ENCODE measurements at regions not wholly inside any gene's neighbourhood (a gene's known extent, or its start where the extent isn't known, plus 50 kb on each side); places are given as distances from the start of the nearest gene placed in this dataset.
A peak's percentile ranks its signal among the peaks of the same experiment; 100 is the strongest.
"Not testable (repeated sequence)": the region's sequence is repeated elsewhere in the genome, so short reads cannot be mapped to it uniquely, and the experiment has no call there.

DNA sequence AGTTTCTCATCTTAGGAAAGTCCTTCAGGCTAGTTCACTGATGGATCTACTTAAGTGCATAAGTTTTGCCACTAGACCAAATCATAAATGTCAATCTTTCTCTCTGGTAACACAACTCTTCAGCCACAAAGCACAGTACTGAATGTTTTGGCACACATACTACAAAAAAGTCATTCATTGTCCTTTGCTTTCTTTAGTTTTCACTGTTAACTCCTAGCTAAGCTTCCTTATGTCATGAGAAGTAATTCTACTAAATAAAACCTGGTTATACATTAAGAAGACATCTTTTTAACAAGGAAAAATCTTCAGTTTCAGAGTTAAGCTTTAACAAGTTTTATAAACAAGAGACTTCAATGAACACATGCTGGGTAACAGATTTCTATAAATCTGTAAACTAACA lies 379.2 kb upstream of the NFIA start:
- no peak for DNase-seq

DNA sequence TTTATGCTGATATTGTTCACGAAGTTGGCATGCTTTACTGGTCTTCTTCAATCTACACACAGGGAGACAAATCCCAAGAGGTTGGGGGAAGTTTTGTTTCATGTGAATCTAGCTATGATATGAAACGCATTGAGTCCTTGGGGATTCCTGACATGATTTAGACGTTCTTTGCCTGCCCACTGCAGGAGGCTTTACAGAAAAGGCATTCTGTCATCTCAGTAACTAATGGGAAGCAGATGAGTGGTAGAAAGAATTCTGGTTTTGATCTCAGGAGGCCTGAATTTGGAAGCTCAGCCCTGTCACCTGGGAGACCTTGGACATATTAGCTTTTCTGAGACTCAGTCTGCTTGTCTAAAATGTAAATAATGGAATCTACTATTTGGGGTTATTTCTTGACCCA lies 383.0 kb upstream of the NFIA start:
- no peak for DNase-seq

DNA sequence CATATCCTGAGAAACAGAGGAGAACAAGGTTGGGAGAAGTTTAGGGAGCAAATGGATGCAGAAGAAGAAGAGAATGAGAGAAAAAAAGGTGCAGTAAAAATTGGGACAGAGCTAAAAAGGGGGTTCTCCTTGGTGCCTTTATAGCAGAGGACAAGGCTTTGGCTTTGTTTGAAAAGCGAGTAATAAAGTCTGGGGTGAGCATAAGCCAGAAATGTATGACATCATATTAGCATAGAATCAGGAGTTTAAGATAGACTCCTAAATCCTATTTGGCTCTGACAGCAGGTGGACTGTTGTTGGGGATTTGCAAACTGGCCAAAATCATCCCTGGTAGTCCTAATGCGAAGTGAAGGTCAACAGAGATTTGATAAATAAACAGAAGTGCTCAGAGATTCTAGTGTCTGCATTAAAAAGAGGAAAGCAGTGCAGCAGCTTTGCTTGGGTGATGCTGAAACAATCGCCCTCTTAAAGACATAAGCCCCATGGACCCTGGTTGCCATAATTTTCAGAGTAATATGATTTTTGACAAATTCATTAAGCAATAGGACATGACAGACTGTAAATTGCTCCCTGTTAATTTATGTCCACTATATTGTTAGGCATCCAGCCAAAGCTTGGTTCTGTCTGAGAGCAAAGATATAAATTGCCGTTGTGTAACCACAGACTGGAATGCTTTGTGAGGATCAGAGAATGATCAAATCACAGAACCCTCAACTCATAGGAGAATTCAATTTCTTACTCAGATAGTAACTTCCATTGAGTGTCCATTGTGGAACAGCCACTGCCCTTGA lies 385.0 kb upstream of the NFIA start:
- DNase-seq, result no peak

DNA sequence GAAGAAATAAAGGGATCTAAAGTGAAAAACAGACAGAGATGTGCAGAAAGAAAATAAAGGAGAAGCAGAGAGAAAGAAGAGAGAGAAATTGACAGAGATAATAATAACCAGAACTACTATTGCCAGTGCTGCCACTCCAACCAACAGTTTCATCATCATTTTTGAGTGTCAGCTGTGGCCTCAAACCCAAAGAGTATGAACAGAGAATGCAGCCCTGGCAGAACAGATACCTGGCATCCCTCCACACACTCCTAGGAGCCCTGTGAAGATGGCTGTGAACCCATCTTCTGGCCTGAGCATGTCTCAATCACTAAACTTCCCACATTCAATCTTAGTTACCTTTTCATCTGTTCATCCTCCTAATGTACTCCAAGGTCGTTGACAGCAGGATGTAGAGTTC lies 385.8 kb upstream of the NFIA start:
- no peak for DNase-seq

DNA sequence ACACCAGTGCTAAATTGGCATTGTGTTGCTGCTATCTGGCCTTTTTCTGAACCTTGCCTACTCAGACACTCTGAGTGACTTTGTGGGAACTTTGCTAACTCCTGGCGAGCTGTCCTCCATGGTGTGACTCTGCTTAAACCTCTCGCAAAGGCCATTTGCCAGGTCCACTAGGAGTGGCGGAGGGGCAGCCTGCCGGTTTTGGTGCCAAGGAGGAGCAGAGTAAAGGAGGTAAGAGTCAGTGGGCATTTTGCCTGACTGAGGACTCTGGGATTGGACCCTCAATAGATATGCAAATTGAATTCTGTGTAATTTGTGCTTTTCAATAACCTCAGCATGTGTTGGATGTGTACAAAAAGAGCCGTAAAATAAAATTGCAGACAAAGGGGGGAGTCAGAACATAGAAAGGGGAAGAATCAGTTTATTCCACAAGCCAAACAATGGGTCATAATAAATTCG lies 386.6 kb upstream of the NFIA start:
- DNase-seq, result no peak

DNA sequence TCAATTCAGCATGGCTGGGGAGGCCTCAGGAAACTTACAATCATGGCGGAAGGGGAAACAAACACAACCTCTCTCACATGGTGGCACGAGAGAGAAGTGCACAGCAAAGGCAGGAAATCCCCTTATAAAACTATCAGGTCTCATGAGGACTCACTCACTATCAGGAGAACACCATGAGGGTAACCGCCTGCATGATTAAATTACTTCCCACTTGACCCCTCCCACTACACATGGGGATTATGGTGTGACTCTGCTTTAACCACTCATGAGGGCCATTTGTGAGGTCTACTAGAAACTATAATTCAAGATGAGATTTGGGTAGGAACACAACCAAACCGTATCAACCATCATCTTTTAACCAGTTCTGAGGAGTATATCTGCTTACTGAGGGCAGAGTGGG lies 387.4 kb upstream of the NFIA start:
- no peak for DNase-seq

DNA sequence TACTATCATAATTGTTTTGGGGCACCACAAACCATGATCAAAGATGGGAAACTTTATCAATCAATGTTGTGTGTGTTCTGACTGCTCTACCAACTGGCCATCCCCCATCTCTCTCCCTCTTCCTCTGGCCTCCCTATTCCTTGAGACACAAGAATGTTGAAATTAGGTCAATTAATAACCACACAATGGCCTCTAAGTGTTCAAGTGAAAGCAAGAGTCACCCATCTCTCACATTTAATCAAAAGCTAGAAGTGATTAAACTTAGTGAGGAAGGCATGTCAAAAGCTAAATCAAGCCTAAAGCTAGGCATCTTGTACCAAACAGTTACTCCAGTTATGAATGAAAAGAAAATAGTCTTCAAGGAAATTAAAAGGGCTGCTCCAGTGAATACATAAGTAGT lies 390.3 kb upstream of the NFIA start:
- DNase-seq, result no peak

DNA sequence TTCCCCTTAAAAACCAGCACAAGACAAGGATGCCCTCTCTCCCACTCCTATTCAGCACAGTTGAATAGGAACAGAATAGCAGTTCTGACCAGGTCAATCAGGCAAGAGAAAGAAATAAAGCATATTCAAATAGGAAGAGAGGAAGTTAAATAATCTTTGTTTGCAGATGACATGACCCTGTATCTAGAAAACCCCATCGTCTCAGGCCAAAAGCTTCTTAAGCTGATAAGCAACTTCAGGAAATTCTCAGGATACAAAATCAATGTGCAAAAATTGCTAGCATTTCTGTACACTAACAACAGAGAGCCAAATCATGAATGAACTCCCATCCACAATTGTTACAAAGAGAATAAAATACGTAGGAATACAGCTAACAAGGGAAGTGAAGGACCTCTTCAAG lies 394.1 kb upstream of the NFIA start:
- DNase-seq, result not testable (repeated sequence)

DNA sequence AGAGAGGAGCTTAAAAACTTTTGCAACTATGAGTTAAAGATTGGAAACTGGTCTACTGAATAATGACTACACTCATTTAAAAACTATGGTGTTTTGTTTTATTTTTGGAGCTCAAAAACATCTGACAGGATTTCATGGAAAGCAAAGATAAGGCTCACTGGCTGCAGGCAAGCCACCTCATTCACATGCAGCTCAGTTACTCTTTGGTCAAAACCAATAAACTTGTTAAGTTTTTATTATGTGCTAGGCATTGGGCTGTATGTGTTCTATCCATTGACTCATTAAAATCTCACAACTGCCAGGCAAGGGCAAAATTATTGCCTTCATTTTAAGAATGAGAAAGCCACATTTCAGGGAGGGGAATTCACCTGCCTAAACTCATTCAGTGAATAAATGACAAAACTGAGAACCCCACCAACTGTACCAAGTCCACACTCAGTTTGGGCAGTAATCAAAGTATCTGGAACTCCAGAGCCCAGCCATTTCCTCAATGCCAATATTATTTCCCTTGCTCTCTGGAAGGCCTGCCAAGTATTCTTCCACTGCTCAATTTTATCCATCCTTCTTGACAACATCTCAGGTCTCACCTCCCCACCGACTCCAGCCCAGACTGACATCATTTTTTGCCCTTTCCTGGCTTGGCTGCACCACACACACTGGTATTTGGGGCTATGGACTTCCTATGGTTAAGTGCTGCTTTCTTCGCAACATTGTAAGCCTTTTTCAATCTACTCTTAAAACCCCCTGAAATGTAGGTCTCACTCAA lies 401.1 kb upstream of the NFIA start:
- DNase-seq, result no peak

DNA sequence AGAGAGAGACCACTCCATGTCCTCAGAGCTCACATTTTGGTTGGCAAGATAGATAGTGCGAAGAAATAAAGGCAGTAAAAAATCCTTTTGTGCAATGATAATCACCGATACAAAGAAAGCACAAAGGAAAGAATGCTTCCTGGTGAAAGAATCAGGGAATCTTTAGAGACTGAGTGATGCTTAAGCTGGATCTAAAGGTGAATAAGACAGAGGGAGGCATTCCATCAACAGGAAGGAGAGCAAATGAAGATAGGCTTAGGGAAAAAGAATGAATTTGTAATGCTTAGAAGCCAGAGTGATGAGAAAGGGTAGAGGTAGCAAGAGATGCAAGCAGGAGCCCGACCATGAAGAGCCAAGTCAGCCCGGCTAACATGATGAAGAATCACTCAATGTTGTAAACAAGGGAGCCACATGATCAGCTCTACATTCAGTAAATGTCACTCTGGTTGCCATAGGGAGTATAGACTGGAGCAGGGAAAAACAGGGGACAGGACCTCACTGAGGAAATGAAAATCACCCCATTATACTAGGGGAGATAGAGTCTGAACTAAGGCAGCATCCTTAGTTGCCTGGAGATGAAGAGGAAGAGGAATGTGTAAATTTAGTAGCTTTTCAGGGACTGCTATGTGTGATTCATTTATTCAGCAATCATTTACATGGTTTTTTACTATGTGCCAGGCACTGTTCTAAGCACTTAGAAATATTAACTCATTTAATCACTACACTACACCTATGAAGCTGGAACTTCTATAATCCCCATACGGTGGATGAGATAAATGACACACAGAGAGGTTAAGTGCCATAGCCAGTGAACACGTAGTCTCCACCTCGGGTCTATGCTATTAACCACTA lies 402.6 kb upstream of the NFIA start:
- DNase-seq, result no peak

DNA sequence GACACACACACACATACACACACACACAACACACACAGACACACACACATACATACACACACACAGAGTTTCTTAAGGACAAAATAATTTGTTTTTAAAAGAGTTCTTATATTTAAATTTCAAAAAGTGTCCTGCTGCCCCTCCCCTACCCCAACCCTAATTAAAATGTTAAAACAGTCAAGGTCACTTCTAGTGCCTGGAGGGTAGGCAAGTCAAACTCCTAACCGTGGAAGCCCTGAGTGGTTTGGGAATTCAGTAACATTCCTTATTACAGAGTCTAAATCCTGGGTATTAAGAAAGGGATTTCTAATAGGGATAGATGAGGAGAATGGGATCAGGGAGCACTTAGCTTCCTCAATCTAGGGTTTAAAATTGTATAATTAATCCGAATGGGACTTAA lies 403.6 kb upstream of the NFIA start:
- no peak for DNase-seq

DNA sequence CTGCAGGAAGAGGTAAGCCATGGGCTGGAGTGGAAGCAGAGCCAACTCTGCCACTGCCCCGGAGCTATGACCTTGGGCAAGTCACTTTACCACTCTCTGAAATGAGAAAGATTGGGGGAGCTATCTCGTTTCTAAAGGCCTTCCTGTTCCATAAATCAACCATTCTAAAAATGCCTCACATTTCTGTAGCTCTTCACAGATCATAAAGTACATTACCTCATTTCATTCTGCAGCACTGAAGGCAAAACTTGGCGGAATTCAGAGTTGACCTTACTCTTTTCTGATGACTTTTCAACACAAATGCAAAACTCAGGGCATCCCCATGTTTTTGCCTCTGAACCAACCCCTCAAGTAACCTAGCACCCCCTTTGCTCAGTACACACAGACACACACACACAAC lies 404.0 kb upstream of the NFIA start:
- no peak for DNase-seq

DNA sequence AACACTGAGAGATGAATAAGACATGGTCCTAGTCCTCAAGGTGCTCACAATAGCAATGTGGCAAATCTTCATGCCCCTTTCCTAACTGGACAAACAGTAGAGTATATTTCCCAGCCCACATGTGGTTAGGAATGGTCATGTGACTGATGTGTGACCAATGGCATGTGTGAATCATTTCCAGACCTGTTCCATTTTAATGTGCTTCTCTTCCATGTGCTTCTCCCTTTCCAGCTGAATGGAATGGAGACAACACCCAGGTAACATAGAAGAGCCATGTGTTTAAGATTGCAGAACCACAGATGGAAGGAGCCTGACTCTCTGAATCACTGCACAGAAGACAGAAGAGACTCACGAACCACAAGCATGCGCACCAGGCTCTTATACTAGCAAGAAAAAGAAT lies 409.9 kb upstream of the NFIA start:
- DNase-seq, result no peak

DNA sequence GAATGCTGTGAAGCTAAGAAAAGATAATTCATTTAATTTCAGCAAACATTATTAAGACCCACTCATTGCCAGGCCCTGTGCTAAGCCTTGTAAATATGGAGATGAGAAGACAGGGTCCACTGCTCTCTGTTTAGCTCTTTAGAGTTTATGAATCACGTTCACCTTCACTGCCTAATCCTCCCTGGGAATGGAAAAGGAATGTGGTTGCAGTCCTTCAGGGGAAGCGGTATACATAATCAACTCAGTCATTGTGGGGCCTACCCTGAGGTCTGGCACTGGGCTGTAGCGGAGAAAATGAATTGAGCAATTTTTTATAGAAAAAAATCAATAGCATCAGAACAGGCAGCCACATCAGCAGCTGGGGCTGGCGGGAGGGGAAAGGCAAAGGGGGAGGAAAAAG lies 412.1 kb upstream of the NFIA start:
- no peak for DNase-seq

DNA sequence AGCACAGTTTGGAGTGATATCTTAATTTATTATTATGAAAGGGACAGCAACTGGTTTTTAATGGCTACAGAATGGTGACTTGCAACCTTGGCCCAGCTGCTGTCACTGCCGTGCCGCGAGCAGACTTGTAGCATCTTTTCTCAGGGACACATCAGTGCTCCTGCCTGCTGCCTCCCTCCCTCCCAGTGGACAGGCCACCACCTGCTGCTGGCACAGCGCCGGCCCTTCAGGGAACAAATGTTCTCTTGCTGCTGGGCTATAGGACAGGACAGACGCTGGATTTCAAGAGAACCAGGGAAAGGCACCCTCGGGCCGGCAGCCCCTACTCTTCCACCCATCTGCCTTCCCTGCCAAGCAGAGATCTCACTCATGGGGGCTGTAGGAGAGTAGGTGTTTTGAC lies 413.8 kb upstream of the NFIA start:
- DNase-seq, result no peak

DNA sequence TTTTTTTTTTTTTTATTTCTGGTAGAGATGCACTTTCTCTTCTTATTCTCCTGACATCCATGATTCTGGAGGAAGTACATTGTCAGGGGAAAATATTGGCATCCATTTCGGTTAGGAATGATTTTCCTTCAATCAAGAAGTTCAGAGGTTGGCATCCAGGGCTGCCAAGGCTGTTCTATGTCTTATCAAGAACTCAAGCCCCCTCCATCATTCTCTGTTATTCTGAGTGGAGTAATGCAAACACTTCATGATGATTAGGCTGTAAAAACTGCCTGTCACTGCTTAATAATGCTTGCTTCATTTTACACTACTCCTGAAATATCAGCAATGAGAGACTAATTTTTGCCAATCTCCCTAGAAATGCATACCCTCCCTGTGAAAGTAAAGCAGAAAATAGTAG lies 417.1 kb upstream of the NFIA start:
- DNase-seq, result no peak

DNA sequence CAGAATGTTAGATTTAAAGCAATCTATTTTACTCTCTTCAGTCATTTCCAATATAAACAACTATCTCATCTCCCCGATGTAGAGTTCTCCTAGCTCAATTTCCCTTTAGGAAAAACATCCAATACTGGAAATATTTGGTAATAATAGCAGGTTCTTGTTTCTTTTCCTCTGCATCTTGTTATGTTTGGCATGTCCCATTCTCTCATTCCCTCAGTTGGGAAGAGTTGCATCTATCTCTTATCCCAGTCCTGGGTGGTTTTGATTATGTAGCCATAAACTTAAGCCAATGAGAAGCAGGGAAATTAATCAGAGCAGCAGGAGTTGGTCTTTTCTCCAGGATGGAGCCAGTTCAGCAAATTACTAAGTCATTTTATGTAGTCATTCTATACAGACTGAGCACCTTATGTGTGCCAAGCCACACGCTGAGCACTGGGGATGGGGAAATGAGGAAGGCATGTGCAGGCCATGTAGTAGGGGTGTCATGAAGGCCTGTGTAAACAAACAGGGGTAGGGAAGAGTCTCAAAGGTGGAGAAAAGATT lies 418.2 kb upstream of the NFIA start:
- DNase-seq, result no peak

DNA sequence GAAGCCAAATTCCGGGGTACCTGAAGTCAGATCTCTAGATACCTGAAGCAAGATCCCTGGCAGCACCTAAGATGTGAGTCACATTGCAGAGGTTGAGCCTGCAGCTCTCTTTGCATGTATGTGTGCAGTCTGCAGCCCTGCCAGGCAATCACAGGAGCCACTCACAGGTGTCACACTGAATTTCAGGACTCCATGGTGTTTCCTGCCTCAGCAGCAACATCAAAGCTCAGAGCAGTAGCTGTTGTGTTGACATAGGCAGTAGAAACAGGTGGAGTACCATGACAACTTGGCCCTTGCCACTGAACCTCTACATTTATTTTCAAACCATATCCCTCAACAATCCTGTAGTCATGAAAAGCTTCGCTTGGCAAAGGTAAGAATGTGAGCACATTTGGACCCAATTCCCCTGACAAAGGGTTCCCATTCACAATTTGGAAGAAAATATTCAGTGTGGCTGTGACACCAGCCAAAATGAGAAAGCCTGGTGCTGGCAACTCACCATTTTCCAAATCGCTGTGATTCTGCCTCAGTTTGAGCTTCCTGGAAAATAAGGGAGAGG lies 419.8 kb upstream of the NFIA start:
- peak; percentile 51 for DNase-seq

DNA sequence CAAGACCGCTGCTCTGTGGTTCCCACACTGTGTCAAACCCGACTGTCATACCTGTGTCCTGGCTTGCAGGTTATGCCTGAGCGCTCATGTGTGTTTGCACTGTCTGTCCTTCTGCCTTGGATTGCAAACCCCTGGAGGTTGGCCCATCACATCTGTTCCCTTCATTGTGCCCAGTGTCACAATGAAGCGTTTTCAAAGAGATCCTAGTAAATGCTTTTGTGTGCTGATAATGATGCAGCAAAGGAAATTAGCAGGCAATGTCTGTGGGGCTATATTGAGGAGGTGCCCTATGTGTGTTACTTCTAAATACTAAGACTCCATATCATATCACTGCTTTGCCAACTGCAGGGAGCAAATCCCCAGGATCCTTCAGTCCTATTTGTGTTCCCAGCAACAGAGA lies 424.4 kb upstream of the NFIA start:
- DNase-seq, result peak; percentile 6

DNA sequence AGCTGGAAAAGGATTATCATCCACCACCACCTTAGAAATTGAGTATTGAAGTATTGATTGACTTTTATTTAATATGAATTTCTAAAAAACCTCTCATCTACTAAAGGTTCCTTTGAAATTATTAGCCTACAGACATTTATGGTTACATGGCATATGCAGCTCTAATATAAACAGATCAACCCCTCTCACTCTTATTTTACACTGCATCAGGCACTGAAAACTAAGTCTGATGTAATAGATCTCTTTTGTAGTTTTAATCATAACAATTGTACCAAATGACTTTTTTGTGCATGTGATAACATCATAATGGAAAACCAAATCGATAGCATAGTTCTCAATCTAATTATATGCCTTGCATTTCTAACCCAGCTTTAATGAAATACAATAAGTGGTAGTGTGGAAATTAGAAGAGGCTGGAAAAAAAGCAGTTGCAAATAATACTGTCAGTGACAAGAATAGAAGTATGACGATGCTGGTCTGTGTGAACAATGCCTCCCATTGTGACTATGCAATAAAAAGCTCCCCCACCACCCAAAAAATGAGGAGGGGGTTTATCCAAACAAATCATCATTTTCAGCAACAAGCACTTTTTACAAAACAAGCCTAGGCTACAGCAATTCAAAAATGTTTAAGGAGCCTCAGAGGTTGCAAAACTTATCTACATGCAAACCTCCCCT lies 426.5 kb upstream of the NFIA start:
- DNase-seq, result no peak

DNA sequence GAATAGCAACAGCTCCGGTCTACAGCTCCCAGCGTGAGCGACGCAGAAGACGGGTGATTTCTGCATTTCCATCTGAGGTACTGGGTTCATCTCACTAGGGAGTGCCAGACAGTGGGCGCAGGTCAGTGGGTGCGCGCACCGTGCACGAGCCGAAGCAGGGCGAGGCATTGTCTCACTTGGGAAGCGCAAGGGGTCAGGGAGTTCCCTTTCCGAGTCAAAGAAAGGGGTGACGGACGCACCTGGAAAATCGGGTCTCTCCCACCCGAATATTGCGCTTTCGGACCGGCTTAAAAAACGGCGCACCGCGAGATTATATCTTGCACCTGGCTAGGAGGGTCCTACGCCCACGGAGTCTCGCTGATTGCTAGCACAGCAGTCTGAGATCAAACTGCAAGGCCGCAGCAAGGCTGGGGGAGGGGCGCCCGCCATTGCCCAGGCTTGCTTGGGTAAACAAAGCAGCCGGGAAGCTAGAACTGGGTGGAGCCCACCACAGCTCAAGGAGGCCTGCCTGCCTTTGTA lies 442.3 kb upstream of the NFIA start:
- not testable (repeated sequence) for DNase-seq

DNA sequence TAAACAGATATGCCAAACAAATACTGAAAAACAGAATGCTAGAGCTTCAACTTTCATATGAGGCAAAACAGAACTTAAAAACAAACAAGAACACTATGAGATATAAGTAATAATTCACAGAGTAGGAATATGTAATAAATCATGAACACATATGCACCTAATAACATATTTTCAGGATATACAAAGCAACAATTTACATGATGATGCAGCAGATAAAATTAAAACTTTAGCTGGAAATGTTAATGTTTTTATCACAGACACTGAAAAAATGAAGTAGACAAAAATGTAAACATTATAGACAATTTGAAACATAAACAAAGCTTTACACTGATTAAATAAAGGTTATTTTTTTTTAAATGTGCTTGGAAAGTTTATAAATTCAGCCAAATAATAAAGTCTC lies 443.1 kb upstream of the NFIA start:
- no peak for DNase-seq
